HepG2 (cell line): ENCODE measurements at regions not wholly inside any gene's neighbourhood (a gene's known extent, or its start where the extent isn't known, plus 50 kb on each side); places are given as distances from the start of the nearest gene placed in this dataset.

Experiments used
- ETV5 ChIP-seq: IDR thresholded peaks from 2 replicates; pipeline ENCODE4 v1.6.1; 2018; ENCODE audit warnings: missing biosample characterization, missing genetic modification reagents, inconsistent platforms, borderline replicate concordance
- FOXP1 ChIP-seq, 2 experiments: fragments of 450-650 bp in 1 of 2; IDR thresholded peaks; 2 replicates each; pipeline ENCODE4 v1.6.1; 2017 to 2018; ENCODE audit warnings: antibody characterized with exemption in 1 of 2
- GABPA ChIP-seq, 2 experiments: IDR thresholded peaks; 2 replicates each; pipeline ENCODE4 v1.6.1; 2011 to 2016; ENCODE audit warnings: low read depth in 2 of 2, low read length in 1 of 2, missing biosample characterization in 1 of 2, missing genetic modification characterization in 1 of 2
- POLR2A ChIP-seq, 2 experiments: IDR thresholded peaks; 2 replicates each; pipeline ENCODE4 v1.6.1; 2011; ENCODE audit warnings: low read depth in 2 of 2, low read length in 2 of 2, mild to moderate bottlenecking in 1 of 2, moderate library complexity in 1 of 2; ENCODE audit not compliant: insufficient read depth in 1 of 2
- PTBP1 ChIP-seq: fragments of 200-400 bp; formaldehyde crosslinking; IDR thresholded peaks from 2 replicates; pipeline ENCODE4 v1.6.1; 2018; ENCODE audit warnings: low read length, low read depth; ENCODE audit not compliant: poor library complexity, severe bottlenecking
- ZFP62 ChIP-seq: sonication (generic); formaldehyde crosslinking; IDR thresholded peaks from 2 replicates; pipeline ENCODE4 v1.4.0; 2020; ENCODE audit warnings: missing genetic modification reagents
- ZNF367 ChIP-seq: sonication (generic); formaldehyde crosslinking; IDR thresholded peaks from 2 replicates; pipeline ENCODE4 v1.4.0; 2020; ENCODE audit warnings: missing genetic modification reagents, borderline replicate concordance
- TF ChIP-seq, protein P1 (sequence below): sonication (generic); formaldehyde crosslinking; IDR thresholded peaks from 2 replicates; pipeline ENCODE4 v1.4.0; 2020; ENCODE audit warnings: low read depth, mild to moderate bottlenecking, missing genetic modification reagents
- TF ChIP-seq, protein P2 (sequence below): sonication (generic); formaldehyde crosslinking; IDR thresholded peaks from 2 replicates; pipeline ENCODE4 v1.5.0; 2020; ENCODE audit warnings: mild to moderate bottlenecking, missing genetic modification reagents, moderate library complexity

DNA sequence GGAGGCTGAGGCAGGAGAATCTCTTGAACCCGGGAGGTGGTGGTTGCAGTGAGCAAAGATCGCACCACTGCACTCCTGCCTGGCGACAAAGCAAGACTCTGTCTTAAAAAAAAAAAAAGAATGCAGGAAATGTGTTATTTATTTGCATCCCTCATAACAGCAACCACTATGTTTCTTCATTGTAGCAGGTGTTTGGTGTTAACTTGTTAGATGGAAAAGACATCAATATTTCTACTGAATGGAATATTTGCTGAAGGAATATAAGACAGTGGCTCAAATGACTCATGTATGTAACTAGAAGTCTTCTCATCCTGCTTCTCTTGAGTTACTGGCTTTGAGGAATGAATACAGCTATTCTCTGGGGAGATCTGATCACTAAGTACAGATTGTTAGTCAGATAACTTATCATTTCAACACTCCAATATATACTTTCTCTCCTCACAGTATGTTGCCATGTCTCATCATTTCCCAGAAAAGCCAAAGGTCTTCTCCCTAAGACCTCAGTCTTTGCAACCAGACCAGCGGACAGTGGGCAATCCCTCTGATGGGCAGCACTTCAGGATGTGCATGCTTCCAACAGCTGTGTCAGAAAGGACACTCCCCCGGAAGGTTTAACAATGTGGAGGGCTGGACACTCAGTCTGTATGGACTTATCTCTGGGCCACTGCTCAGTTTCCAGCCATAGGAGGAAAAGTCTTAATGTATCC, 104.4 kb upstream of the STK17B start:
- TF ChIP-seq PTBP1 (no peak), POLR2A (IDR thresholded peaks at IDR 0.05; ENCODE audit: insufficient read depth in 1 of 2, low read depth in 2 of 2, low read length in 2 of 2) (no peak), ETV5 (no peak), ZNF367 (CRISPR knock-in tag) (no peak), FOXP1 (IDR thresholded peaks at IDR 0.05) (no peak), FOXP1 (CRISPR knock-in tag; IDR thresholded peaks at IDR 0.05) (no peak), ZFP62 (CRISPR knock-in tag) (no peak), GABPA (IDR thresholded peaks at IDR 0.05; ENCODE audit: low read depth, low read length) (no peak), GABPA (CRISPR knock-in tag; IDR thresholded peaks at IDR 0.05; ENCODE audit: low read depth) (no peak)
- TF ChIP-seq, protein P1, sequence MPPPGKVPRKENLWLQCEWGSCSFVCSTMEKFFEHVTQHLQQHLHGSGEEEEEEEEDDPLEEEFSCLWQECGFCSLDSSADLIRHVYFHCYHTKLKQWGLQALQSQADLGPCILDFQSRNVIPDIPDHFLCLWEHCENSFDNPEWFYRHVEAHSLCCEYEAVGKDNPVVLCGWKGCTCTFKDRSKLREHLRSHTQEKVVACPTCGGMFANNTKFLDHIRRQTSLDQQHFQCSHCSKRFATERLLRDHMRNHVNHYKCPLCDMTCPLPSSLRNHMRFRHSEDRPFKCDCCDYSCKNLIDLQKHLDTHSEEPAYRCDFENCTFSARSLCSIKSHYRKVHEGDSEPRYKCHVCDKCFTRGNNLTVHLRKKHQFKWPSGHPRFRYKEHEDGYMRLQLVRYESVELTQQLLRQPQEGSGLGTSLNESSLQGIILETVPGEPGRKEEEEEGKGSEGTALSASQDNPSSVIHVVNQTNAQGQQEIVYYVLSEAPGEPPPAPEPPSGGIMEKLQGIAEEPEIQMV, result no peak
- TF ChIP-seq, protein P2, sequence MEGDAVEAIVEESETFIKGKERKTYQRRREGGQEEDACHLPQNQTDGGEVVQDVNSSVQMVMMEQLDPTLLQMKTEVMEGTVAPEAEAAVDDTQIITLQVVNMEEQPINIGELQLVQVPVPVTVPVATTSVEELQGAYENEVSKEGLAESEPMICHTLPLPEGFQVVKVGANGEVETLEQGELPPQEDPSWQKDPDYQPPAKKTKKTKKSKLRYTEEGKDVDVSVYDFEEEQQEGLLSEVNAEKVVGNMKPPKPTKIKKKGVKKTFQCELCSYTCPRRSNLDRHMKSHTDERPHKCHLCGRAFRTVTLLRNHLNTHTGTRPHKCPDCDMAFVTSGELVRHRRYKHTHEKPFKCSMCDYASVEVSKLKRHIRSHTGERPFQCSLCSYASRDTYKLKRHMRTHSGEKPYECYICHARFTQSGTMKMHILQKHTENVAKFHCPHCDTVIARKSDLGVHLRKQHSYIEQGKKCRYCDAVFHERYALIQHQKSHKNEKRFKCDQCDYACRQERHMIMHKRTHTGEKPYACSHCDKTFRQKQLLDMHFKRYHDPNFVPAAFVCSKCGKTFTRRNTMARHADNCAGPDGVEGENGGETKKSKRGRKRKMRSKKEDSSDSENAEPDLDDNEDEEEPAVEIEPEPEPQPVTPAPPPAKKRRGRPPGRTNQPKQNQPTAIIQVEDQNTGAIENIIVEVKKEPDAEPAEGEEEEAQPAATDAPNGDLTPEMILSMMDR (CRISPR knock-in tag), result no peak
